ENCODE measurements at regions not wholly inside any gene's neighbourhood (a gene's known extent, or its start where the extent isn't known, plus 50 kb on each side); places are given as distances from the start of the nearest gene placed in this dataset.

DNA sequence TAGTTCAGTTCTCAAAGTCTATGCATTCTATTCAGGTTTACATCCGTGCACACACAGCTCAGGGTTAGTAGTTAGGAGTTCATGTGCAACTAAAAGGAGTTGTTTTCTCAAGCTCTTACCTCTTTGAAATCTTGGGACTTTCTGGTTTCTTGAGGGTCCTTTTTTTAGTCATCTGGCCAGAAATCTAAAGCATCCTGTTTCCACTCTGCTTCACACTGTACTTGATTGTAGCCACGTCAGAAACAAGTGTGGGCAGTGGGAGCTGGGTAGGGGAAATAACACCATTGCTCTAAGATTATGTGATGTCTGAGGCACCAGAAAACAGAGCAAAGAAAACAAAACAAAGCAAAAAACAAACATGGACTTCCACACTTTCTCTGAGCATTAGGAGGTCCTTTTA lies 58.3 kb downstream of the HDGFL1 start:
- CTCF ChIA-PET: no interaction called here
- Histone ChIP-seq H2AFZ (ENCODE audit: low read depth, low read length) (no peak overlapping the region), H3K27ac (ENCODE audit: insufficient read depth, low read depth, low read length) (no peak overlapping the region), H3K9ac (replicated peaks; ENCODE audit: extremely low read depth, insufficient read depth, low read length) (no peak overlapping the region), H3K4me2 (ENCODE audit: insufficient read depth, low read length) (no peak overlapping the region), H3K4me3 (replicated peaks in 1 of 3; ENCODE audit: insufficient read depth in 1 of 3, low read depth in 1 of 3, low read length in 3 of 3) (no peak overlapping the region), H3K27me3 (ENCODE audit: control insufficient read depth in 2 of 2, insufficient read depth in 2 of 2, low read length in 2 of 2) (no peaks in the 10 kb centered on the region), H3K9me3 (replicated peaks; ENCODE audit: control insufficient read depth, insufficient read depth, low read length) (no peaks in the 10 kb centered on the region), H3K36me3 (ENCODE audit: control insufficient read depth in 2 of 2, extremely low read depth in 1 of 2, insufficient read depth in 2 of 2, low read length in 2 of 2) (no peaks in the 10 kb centered on the region), H4K20me1 (replicated peaks; ENCODE audit: control insufficient read depth, extremely low read depth, insufficient read depth, low read length) (no peaks in the 10 kb centered on the region), H3K79me2 (ENCODE audit: control insufficient read depth, insufficient read depth, low read length) (no peaks in the 10 kb centered on the region), H3K9me1 (replicated peaks; ENCODE audit: control insufficient read depth, extremely low read depth, insufficient read depth, low read length) (no peaks in the 10 kb centered on the region), H3K4me1 (ENCODE audit: control insufficient read depth, extremely low read depth, insufficient read depth, low read length) (no peaks in the 10 kb centered on the region)
- dilution Hi-C loops (cut with MboI; ENCODE audit: extremely low pct_ligation_motif_present, low sequenced_read_pairs) (no loop called here), intact Hi-C loops (cut with micrococcal nuclease) (no loop called here)
- FAIRE-seq: no peak
- POLR2A ChIA-PET: no interaction called here
- DNase-seq (ENCODE audit: low read depth, low spot score): no peak
- TF ChIP-seq FOS (IDR thresholded peaks at IDR 0.05; ENCODE audit: borderline replicate concordance, insufficient read depth, low read length) (no peak), GATA2 (IDR thresholded peaks at IDR 0.05; ENCODE audit: insufficient read depth, insufficient read length, low read depth, low read length) (no peak)
- TF ChIP-seq, protein P1, sequence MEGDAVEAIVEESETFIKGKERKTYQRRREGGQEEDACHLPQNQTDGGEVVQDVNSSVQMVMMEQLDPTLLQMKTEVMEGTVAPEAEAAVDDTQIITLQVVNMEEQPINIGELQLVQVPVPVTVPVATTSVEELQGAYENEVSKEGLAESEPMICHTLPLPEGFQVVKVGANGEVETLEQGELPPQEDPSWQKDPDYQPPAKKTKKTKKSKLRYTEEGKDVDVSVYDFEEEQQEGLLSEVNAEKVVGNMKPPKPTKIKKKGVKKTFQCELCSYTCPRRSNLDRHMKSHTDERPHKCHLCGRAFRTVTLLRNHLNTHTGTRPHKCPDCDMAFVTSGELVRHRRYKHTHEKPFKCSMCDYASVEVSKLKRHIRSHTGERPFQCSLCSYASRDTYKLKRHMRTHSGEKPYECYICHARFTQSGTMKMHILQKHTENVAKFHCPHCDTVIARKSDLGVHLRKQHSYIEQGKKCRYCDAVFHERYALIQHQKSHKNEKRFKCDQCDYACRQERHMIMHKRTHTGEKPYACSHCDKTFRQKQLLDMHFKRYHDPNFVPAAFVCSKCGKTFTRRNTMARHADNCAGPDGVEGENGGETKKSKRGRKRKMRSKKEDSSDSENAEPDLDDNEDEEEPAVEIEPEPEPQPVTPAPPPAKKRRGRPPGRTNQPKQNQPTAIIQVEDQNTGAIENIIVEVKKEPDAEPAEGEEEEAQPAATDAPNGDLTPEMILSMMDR (IDR thresholded peaks at IDR 0.05; ENCODE audit: extremely low read depth in 1 of 2, insufficient read depth in 1 of 2, low read depth in 1 of 2, low read length in 2 of 2): no peak
- TF ChIP-seq, protein P2, sequence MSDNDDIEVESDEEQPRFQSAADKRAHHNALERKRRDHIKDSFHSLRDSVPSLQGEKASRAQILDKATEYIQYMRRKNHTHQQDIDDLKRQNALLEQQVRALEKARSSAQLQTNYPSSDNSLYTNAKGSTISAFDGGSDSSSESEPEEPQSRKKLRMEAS (IDR thresholded peaks at IDR 0.05; ENCODE audit: insufficient read depth, insufficient read length): no peak
- no TSS peak for BruUV-seq (replicated peaks)

DNA sequence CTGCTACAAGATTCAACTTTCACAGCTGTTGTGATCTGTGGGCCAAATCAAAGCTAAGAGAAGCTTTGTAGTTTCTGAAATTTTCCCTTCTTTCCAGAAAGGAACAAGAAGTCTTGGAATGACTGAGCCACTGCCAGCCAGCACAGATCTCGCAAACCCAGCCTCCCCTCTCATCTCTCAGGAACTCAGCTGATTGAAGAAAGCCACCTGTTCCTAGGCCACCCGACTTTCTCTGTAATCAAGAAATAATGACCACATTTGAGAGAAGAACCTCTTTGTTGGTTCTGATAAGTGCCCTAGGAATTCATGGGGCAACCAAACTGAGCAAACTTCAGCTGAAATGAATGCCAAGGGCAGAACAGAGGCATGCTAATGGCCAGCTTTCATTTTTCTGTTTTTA lies 61.7 kb downstream of the HDGFL1 start:
- intact Hi-C loops (cut with micrococcal nuclease): no loop called here
- H3K27me3 ChIP-seq (ENCODE audit: control insufficient read depth in 2 of 2, insufficient read depth in 2 of 2, low read length in 2 of 2): no peaks in the 10 kb centered on the region
- H3K9me1 ChIP-seq (replicated peaks; ENCODE audit: control insufficient read depth, extremely low read depth, insufficient read depth, low read length): no peaks in the 10 kb centered on the region
- H3K9ac ChIP-seq (replicated peaks; ENCODE audit: extremely low read depth, insufficient read depth, low read length): no peak overlapping the region
- TF ChIP-seq POLR2AphosphoS5 (IDR thresholded peaks at IDR 0.05; ENCODE audit: insufficient read depth, low read depth, low read length) (no peak), MYC (IDR thresholded peaks at IDR 0.05; ENCODE audit: low read depth, low read length) (no peak), JUN (IDR thresholded peaks at IDR 0.05; ENCODE audit: borderline replicate concordance, insufficient read depth, insufficient read length, low read depth) (no peak), POLR2A (IDR thresholded peaks at IDR 0.05; ENCODE audit: low read depth, low read length) (no peak), EZH2 (IDR thresholded peaks at IDR 0.05; ENCODE audit: borderline replicate concordance, low read depth, low read length, severe bottlenecking) (no peak), GATA2 (IDR thresholded peaks at IDR 0.05; ENCODE audit: insufficient read depth, insufficient read length, low read depth, low read length) (no peak), FOS (IDR thresholded peaks at IDR 0.05; ENCODE audit: borderline replicate concordance, insufficient read depth, low read length) (no peak)
- TF ChIP-seq, protein P2 (IDR thresholded peaks at IDR 0.05; ENCODE audit: insufficient read depth, insufficient read length): no peak
- TF ChIP-seq, protein P1 (IDR thresholded peaks at IDR 0.05; ENCODE audit: extremely low read depth in 1 of 2, insufficient read depth in 1 of 2, low read depth in 1 of 2, low read length in 2 of 2): no peak
- ChIA-PET POLR2A (no interaction called here), CTCF (interaction anchor here (1.0 to 1.4 kb wide), 2 partner anchors 11 to 16 kb away, joined by 3 to 5 read pairs; no protein-coding TSS in a partner anchor)
- no peaks in the 10 kb centered on the region for H3K4me1 ChIP-seq (ENCODE audit: control insufficient read depth, extremely low read depth, insufficient read depth, low read length)
- no peaks in the 10 kb centered on the region for H3K79me2 ChIP-seq (ENCODE audit: control insufficient read depth, insufficient read depth, low read length)
- H3K9me3 ChIP-seq (replicated peaks; ENCODE audit: control insufficient read depth, insufficient read depth, low read length): no peaks in the 10 kb centered on the region
- dilution Hi-C loops (cut with MboI; ENCODE audit: extremely low pct_ligation_motif_present, low sequenced_read_pairs): no loop called here
- no peak overlapping the region for H3K4me2 ChIP-seq (ENCODE audit: insufficient read depth, low read length)
- H2AFZ ChIP-seq (ENCODE audit: low read depth, low read length): no peak overlapping the region
- BruUV-seq (replicated peaks): no TSS peak
- no peaks in the 10 kb centered on the region for H3K36me3 ChIP-seq (ENCODE audit: control insufficient read depth in 2 of 2, extremely low read depth in 1 of 2, insufficient read depth in 2 of 2, low read length in 2 of 2)
- DNase-seq (ENCODE audit: low read depth, low spot score) (no peak), FAIRE-seq (no peak)
- H3K4me3 ChIP-seq (replicated peaks in 1 of 3; ENCODE audit: insufficient read depth in 1 of 3, low read depth in 1 of 3, low read length in 3 of 3): no peak overlapping the region
- H3K27ac ChIP-seq (ENCODE audit: insufficient read depth, low read depth, low read length): no peak overlapping the region
- H4K20me1 ChIP-seq (replicated peaks; ENCODE audit: control insufficient read depth, extremely low read depth, insufficient read depth, low read length): no peaks in the 10 kb centered on the region
